Vagina (tissue), 2 donors: ENCODE measurements at regions not wholly inside any gene's neighbourhood (a gene's known extent, or its start where the extent isn't known, plus 50 kb on each side); places are given as distances from the start of the nearest gene placed in this dataset.

Source experiments
- CTCF ChIP-seq, 3 experiments: fragments of 450-650 bp in 2 of 3; fragments of 200-600 bp in 1 of 3; sonication (generic) in 1 of 3; IDR thresholded peaks; one replicate each; pipeline ENCODE4 v1.5.1; 2017 to 2019; ENCODE audit warnings: antibody characterized with exemption in 3 of 3, mild to moderate bottlenecking in 2 of 3, moderate library complexity in 2 of 3
- POLR2A ChIP-seq, 2 donors: fragments of 450-650 bp; IDR thresholded peaks; one replicate each; pipeline ENCODE4 v1.6.1; 2017; ENCODE audit warnings: antibody characterized with exemption in 2 of 2, mild to moderate bottlenecking in 2 of 2, moderate library complexity in 2 of 2
- POLR2AphosphoS5 ChIP-seq, 2 donors: sonication (generic); formaldehyde crosslinking; IDR thresholded peaks; one replicate each; pipeline ENCODE4 v1.9.0; 2017; ENCODE audit warnings: antibody characterized with exemption in 2 of 2, mild to moderate bottlenecking in 2 of 2, low read depth in 1 of 2; ENCODE audit not compliant: insufficient read depth in 1 of 2

- TF ChIP-seq POLR2AphosphoS5 (IDR thresholded peaks at IDR 0.05; ENCODE audit: insufficient read depth in 1 of 2, low read depth in 1 of 2), result no peak
- no peak for TF ChIP-seq CTCF (IDR thresholded peaks at IDR 0.05)
- TF ChIP-seq POLR2A (IDR thresholded peaks at IDR 0.05), result no peak
Observed at GRCh38 chr19:34601071-34601470, 75.9 kb downstream of the SCGB2B2 start.
